Neural progenitor cell (in vitro differentiated cells): ENCODE measurements at regions not wholly inside any gene's neighbourhood (a gene's known extent, or its start where the extent isn't known, plus 50 kb on each side); places are given as distances from the start of the nearest gene placed in this dataset.

Source experiments
- DNase-seq: peaks from one replicate; pipeline ENCODE4 v3.0.0-alpha.2; 2016; ENCODE audit warnings: low spot score
- H2AFZ ChIP-seq: fragments of 200-600 bp; sonication (generic); replicated peaks from 2 replicates; pipeline ENCODE4 v1.6.1; 2016; ENCODE audit warnings: antibody characterized with exemption
- H3F3A ChIP-seq: fragments of 200-600 bp; sonication (generic); 2 replicates; pipeline ENCODE4 v1.6.1; 2016; ENCODE audit warnings: antibody characterized with exemption, low read depth
- H3K27ac ChIP-seq: fragments of 200-600 bp; sonication (generic); 2 replicates; pipeline ENCODE4 v1.5.1; 2016; ENCODE audit warnings: mild to moderate bottlenecking
- H3K27me3 ChIP-seq: fragments of 200-600 bp; sonication (generic); 2 replicates; pipeline ENCODE4 v1.6.1; 2016; ENCODE audit warnings: mild to moderate bottlenecking, moderate library complexity
- H3K36me3 ChIP-seq: fragments of 200-600 bp; sonication (generic); 2 replicates; pipeline ENCODE4 v1.5.1; 2016
- H3K4me1 ChIP-seq: fragments of 200-600 bp; sonication (generic); 2 replicates; pipeline ENCODE4 v1.6.1; 2016; ENCODE audit warnings: mixed run types
- H3K4me2 ChIP-seq: fragments of 200-600 bp; sonication (generic); 2 replicates; pipeline ENCODE4 v1.6.1; 2016
- H3K4me3 ChIP-seq: fragments of 200-600 bp; sonication (generic); 2 replicates; pipeline ENCODE4 v1.5.1; 2016
- H3K79me2 ChIP-seq: fragments of 200-600 bp; sonication (generic); 2 replicates; pipeline ENCODE4 v1.6.1; 2016; ENCODE audit warnings: low read depth
- H3K9ac ChIP-seq: fragments of 200-600 bp; sonication (generic); 2 replicates; pipeline ENCODE4 v1.6.1; 2016
- H3K9me3 ChIP-seq: fragments of 200-600 bp; sonication (generic); 2 replicates; pipeline ENCODE4 v1.5.1; 2016; ENCODE audit warnings: low read depth
- H4K20me1 ChIP-seq: fragments of 200-600 bp; sonication (generic); 2 replicates; pipeline ENCODE4 v1.6.1; 2016; ENCODE audit warnings: low read depth
- H3K27ac Mint-ChIP-seq: 3 replicates; pipeline ENCODE4 v1.8.0; 2021; ENCODE audit warnings: mixed read lengths
- H3K27me3 Mint-ChIP-seq: 2 replicates; pipeline ENCODE4 v1.8.0; 2022; ENCODE audit warnings: low read depth, mild to moderate bottlenecking, inconsistent platforms, moderate library complexity, mixed read lengths; ENCODE audit not compliant: insufficient read depth
- H3K36me3 Mint-ChIP-seq: 3 replicates; pipeline ENCODE4 v1.8.0; 2021; ENCODE audit warnings: mixed read lengths
- H3K4me1 Mint-ChIP-seq: 3 replicates; pipeline ENCODE4 v1.8.0; 2021; ENCODE audit warnings: mixed read lengths
- H3K4me3 Mint-ChIP-seq: 3 replicates; pipeline ENCODE4 v1.8.0; 2021; ENCODE audit warnings: mild to moderate bottlenecking, moderate library complexity, mixed read lengths
- H3K9me3 Mint-ChIP-seq: 3 replicates; pipeline ENCODE4 v1.8.0; 2020; ENCODE audit warnings: mixed read lengths
- CTCF ChIP-seq: fragments of 200-600 bp; sonication (generic); IDR thresholded peaks from 2 replicates; pipeline ENCODE4 v1.5.1; 2017; ENCODE audit warnings: antibody characterized with exemption, mild to moderate bottlenecking
- EZH2 ChIP-seq: fragments of 200-600 bp; sonication (generic); IDR thresholded peaks from 2 replicates; pipeline ENCODE4 v1.6.1; 2017; ENCODE audit warnings: antibody characterized with exemption, mild to moderate bottlenecking, moderate library complexity
- EZH2phosphoT487 ChIP-seq: fragments of 200-600 bp; sonication (generic); IDR thresholded peaks from 2 replicates; pipeline ENCODE4 v1.6.1; 2017; ENCODE audit warnings: antibody characterized with exemption

GRCh38 chr16:6897876-6898485 is 434.7 kb upstream of the RBFOX1 start:
- no peaks in the 10 kb centered on the region for H3K9me3 ChIP-seq
- H3K4me1 Mint-ChIP-seq, result peaks cover 31% of the 10 kb centered on the region

GRCh38 chr16:6892966-6893365 is 439.7 kb upstream of the RBFOX1 start:
- H3K36me3 Mint-ChIP-seq, result no peaks in the 10 kb centered on the region
- peak overlapping the region; percentile 23 for H2AFZ ChIP-seq
- H3F3A ChIP-seq, result no peaks in the 10 kb centered on the region
- H3K79me2 ChIP-seq, result no peaks in the 10 kb centered on the region
- peaks cover 2% of the 10 kb centered on the region for H3K27me3 Mint-ChIP-seq
- TF ChIP-seq EZH2phosphoT487 (no peak), EZH2 (no peak), CTCF (no peak)
- H3K4me1 ChIP-seq, result peaks cover 46% of the 10 kb centered on the region
- no peak overlapping the region for H3K27ac Mint-ChIP-seq
- peaks cover 42% of the 10 kb centered on the region for H3K4me1 Mint-ChIP-seq
- no peak overlapping the region for H3K9ac ChIP-seq
- DNase-seq, result peak; percentile 18
- no peak overlapping the region for H3K27ac ChIP-seq
- H3K4me3 ChIP-seq, result no peak overlapping the region
- H3K9me3 Mint-ChIP-seq, result no peaks in the 10 kb centered on the region
- peak overlapping the region; percentile 42 for H3K4me2 ChIP-seq
- H3K4me3 Mint-ChIP-seq, result no peak overlapping the region
- peaks cover 16% of the 10 kb centered on the region for H3K27me3 ChIP-seq
- H3K9me3 ChIP-seq, result no peaks in the 10 kb centered on the region
- H4K20me1 ChIP-seq, result no peaks in the 10 kb centered on the region
- no peaks in the 10 kb centered on the region for H3K36me3 ChIP-seq

More at GRCh38 chr16:6897876-6898485, 434.7 kb upstream of the RBFOX1 start:
- H3K36me3 ChIP-seq, result no peaks in the 10 kb centered on the region
- Mint-ChIP-seq H3K4me3 (no peak overlapping the region), H3K9me3 (no peaks in the 10 kb centered on the region), H3K36me3 (no peaks in the 10 kb centered on the region), H3K27ac (no peak overlapping the region), H3K27me3 (peaks cover 2% of the 10 kb centered on the region)
- DNase-seq, result peak; percentile 46
- H3K9ac ChIP-seq, result no peak overlapping the region
- H3K4me3 ChIP-seq, result no peak overlapping the region
- H3K27ac ChIP-seq, result no peak overlapping the region
- H3F3A ChIP-seq, result no peaks in the 10 kb centered on the region
- H3K4me2 ChIP-seq, result no peak overlapping the region
- H3K79me2 ChIP-seq, result no peaks in the 10 kb centered on the region
- no peaks in the 10 kb centered on the region for H4K20me1 ChIP-seq
- H3K27me3 ChIP-seq, result peaks cover 51% of the 10 kb centered on the region
- TF ChIP-seq CTCF (no peak), EZH2 (no peak), EZH2phosphoT487 (no peak)
- H3K4me1 ChIP-seq, result peaks cover 14% of the 10 kb centered on the region
- no peak overlapping the region for H2AFZ ChIP-seq

- peaks cover 2% of the 10 kb centered on the region for H3K27me3 Mint-ChIP-seq
- Histone ChIP-seq H3K4me3 (no peak overlapping the region), H3K9me3 (no peaks in the 10 kb centered on the region), H3K4me1 (peaks cover 42% of the 10 kb centered on the region), H3K36me3 (no peaks in the 10 kb centered on the region), H3F3A (no peaks in the 10 kb centered on the region), H3K9ac (no peak overlapping the region), H3K27ac (no peak overlapping the region), H3K4me2 (peak overlapping the region; percentile 40), H3K27me3 (peaks cover 16% of the 10 kb centered on the region), H4K20me1 (no peaks in the 10 kb centered on the region), H3K79me2 (no peaks in the 10 kb centered on the region), H2AFZ (no peak overlapping the region)
- no peaks in the 10 kb centered on the region for H3K9me3 Mint-ChIP-seq
- no peak overlapping the region for H3K27ac Mint-ChIP-seq
- peak; percentile 44 for DNase-seq
- H3K4me1 Mint-ChIP-seq, result peaks cover 30% of the 10 kb centered on the region
- TF ChIP-seq CTCF, result no peak
- TF ChIP-seq EZH2, result no peak
- TF ChIP-seq EZH2phosphoT487, result no peak
- no peaks in the 10 kb centered on the region for H3K36me3 Mint-ChIP-seq
- H3K4me3 Mint-ChIP-seq, result no peak overlapping the region
These were observed 441.1 kb upstream of the RBFOX1 start for GRCh38 chr16:6891496-6891895.
